Central memory CD4-positive, alpha-beta T cell (primary cell): ENCODE measurements at regions not wholly inside any gene's neighbourhood (a gene's known extent, or its start where the extent isn't known, plus 50 kb on each side); places are given as distances from the start of the nearest gene placed in this dataset.
A peak's percentile ranks its signal among the peaks of the same experiment; 100 is the strongest.
"Not testable (repeated sequence)": the region's sequence is repeated elsewhere in the genome, so short reads cannot be mapped to it uniquely, and the experiment has no call there.

Experiments
- DNase-seq: peaks from one replicate; pipeline ENCODE4 v3.0.0; 2022

DNA sequence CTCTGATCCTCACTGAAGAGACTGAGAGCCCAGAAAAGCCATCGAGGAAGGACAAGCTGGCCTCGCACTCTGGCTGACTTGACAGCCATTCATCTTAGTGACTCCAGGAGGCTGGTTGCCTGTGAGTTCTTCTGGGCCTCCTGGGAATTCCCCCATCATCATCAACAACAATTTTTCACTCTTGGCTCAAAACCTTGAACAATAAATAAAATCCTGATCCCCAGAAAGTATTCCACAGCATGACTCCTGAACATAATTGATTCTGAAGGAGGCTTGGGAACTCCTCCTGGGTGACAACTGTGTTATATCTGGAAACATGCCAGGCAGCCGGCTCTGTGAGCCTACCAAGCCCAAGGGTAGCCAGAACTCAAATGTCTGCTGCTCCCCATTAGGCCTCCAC is 188.6 kb downstream of the SHQ1 start:
- no peak for DNase-seq

DNA sequence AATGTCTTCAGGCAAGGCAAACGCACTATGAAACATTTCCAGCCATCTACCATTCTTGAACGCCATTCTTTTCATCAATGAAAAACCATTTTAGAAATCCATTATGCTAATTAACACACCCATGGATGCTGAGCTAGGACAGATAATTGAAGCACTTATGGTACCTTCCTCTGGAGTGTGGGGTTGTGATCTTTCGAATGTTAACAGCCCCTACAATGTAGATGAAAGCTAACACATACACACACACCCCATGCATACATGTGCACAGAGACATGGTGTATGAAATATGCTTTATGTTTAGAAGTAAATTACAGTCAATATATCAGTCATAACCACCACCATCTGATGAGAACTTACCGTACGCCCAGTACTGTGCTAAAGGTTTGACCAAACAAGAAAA is 189.1 kb downstream of the SHQ1 start:
- no peak for DNase-seq

DNA sequence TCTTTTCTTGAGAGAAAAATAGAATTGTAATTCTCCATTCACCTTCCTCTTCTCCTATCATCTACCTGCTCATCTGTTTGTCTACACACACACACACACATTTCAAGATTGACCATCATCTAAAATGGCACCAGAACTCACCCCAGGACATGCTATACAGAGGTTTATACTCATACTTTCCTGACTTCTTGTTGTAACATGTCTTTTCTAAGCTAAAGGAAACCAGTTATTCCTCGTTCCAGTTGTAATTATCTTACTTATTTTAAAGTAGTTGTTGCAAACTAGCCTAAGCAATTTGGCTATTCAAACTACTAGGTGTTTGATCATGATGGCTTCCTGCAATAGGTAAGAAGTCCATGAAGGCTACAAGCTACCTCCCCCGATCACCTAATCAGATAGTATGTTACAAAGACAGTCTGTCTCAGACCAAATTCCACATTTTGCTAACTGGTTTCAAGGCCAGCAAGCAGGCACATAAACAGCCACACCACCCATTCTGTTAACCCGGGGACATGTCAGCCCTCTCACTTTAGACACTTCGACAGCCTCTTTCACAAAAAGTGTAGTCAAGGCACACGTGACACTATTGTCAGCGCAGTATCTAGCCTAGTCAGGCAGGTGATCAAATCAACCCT is 189.7 kb downstream of the SHQ1 start:
- no peak for DNase-seq

DNA sequence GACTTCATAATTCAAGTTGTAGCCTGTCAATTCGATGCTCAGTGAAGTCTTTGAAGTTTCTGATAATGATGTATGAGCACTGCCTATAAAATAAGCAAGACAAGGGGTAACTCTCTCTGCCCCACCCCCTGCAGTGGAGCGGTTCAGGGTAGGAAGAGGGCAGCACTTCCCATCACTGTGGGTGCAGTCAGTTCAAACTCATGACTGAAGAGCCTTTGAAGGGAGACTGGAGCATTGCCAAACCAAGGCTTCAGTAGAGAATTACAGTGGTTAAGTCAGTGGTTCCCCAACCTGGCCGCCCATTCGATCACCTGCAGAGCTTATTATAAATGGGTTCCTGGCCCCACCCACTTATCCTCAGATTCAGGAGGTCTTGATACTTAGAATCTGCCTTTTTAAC is 190.6 kb downstream of the SHQ1 start:
- peak; percentile 60 for DNase-seq

DNA sequence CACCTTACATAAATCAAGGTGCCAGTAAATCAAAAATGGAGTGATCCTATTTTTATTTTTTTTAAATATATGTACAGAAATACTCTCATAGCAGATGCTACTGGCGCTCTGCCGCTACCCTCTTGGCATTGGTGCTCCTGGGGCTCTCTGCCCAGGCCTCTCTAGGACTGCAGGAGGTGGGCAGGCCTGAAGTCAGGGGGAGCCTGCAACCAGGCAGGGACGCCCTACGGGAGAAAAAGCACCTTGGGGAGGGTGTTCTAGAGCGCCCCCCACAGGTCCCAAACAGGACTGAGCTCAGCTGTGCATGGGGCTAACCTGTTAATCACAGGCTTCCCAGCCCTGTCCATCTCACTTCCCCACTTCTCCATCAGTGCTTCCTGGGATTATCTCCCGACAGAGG is 192.5 kb downstream of the SHQ1 start:
- no peak for DNase-seq

DNA sequence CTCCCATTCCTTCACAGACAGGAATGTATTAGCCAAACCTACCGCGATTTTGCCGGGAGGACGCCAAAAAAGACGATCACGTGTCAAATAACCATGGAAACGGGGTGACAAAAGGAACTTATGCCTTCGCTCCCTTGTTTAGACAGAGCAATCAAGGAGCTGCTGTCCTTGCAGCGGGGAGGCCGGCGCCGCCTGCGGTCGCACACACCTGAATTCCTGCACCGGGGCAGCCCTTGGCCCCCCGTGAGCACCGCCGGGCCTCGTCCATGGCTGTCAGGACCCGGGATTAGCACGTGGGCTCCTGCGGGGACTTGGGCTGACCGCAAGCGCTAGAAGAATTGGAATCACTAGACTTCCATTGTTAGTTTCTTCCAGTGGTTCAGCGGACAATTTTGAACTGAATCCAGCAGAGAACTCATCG is 193.1 kb downstream of the SHQ1 start:
- DNase-seq = no peak

DNA sequence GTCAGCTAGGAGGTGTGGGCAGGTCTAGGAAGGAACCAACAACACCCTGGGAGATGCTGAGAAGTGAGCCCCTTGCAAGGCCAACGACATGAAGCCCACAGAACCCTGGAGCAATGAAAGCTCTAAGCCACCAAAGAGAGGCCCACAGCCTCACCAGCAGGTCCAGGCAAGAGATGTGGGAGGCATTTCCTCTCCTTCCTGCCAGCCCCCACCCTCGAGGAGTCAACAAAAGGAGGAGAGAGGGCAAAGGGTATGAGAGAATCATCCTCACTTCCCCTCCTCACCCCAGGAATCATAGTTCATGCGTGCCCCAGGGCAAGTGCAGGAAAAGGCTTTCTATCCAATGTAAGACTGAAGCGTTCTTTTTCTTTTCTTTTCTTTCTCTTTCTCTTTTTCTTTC is 195.8 kb downstream of the SHQ1 start:
- DNase-seq = no peak

DNA sequence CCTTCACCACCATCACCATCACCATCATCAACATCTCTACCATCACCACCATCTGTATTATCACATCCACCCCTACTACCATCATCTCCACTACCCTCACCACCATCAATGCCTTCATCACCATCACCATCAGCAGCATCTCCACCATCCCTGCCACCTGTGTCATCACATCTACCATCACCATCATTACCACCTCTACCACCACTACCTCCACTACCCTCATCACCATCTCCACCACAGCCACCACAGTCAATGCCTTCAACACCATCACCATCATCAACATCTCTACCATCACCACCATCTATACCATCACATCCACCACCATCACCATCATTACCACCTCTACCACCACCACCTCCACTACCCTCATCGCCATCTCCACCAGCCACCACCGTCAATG is 196.7 kb downstream of the SHQ1 start:
- no peak for DNase-seq

DNA sequence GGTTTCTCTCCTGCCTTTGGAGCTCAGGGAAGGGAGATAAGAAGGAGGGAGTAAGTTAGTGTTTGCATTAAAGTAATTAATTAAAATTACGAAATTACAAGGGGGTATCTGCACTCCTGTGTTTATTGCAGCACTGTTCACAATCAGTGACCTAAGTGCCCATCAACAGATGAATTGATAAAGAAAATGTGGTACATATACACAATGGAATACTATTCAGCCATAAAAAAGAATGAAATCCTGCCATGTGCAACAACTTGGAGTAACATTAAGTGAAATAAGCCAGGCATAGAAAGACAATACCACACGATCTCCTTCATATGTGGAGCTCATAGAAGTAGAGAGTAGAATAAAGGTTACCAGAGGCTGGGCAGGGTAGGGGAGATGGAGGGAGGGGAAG is 202.0 kb downstream of the SHQ1 start:
- no peak for DNase-seq

DNA sequence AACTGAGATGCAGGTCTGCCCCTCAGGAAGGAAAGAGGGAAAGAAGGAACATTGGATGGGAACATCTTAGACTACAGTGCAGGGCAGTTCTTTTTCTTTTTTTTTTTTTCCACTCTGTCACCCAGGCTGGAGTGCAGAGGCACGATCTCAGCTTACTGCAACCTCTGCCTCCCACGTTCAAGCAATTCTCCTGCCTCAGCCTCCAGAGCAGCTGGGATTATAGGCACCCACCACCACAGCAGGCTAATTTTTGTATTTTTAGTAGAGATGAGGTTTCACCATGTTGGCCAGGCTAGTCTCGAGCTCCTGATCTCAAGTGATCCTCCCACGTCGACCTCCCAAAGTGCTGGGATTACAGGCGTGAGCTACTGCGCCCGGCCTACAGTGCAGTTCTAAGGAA is 204.6 kb downstream of the SHQ1 start:
- DNase-seq = not testable (repeated sequence)

DNA sequence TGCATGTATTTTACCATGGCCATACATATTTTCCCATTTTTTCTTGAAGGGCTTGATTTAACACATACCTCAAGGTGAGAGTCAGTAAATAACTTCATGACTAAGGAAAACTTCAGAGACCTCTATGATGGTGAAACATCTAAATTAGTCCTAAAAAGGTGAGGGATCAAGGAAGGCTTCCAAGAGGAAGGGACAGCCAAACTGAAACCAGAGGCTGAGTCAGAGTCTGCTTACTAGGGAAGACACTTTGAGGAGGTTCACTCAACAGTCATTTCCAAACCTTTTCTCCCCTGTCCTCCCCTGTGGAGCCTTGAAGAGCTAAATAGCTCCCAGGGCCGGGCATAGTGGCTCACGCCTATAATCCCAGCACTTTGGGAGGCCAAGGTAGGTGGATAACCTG is 206.6 kb downstream of the SHQ1 start:
- no peak for DNase-seq

DNA sequence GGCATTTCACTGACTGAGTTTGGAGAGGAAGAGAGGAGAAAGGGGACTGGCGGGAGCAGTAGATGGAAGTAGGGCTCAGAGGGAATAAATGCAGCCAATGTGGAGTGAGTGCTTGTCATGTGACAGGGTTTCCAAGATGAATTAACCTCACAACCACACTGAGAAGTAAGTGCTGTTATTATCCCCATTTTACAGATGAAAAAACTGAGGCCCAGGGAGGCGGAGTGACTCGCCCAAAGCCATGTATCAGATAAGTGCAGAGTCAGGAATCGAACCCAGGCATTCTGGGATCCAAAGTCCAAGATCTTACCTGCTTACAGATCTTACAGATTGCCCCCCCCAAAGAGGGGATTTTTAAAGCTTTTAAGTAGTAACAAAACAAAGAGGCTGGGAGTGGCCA is 207.2 kb downstream of the SHQ1 start:
- DNase-seq = no peak

DNA sequence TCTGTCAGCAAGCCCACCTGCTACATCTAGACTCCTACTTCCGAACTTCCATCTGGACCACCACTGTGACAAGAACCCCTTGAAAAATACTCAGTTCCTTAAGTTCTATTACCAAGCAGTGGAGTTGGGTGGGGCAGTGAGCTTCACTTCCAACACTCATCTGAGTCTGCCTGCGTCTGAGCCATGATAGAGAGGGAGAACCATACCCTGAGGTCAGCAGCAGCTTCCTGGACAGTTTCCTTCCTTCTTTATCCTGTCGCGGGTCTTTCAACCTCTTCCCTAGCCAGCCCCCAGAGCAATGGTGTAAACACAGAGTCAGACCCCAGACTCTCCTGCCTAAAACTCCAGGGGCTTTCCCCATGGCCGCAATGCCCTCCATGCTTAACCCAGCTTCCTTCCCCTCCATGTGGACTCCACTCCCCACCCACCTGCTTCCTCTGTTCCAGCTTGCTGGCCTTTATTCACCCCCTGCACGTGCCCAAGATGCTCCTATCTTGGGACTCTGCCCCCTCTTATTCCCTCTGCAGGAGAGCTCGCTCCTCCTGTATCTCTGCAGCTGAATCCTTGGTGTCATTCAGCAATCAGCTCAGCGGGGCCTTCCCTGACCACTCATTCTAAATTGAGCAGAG is 211.2 kb downstream of the SHQ1 start:
- no peak for DNase-seq

DNA sequence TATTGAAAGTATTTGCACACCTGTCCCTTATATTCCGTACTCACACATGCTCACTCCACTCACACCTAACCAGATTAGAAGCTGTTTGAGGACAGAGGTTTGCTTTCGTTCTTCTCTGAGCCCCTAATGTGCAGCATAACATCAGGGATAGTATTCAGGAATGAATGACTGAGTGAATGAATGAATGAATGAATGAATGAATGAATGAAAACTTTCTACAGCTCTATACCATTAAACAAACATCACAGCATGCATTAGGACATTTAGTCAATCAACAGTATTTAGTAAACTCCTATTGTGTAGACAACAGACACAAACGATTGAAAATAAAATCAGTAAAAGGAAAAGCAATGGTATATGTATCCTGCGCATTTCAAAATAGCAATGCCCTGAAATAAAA is 212.7 kb downstream of the SHQ1 start:
- no peak for DNase-seq

DNA sequence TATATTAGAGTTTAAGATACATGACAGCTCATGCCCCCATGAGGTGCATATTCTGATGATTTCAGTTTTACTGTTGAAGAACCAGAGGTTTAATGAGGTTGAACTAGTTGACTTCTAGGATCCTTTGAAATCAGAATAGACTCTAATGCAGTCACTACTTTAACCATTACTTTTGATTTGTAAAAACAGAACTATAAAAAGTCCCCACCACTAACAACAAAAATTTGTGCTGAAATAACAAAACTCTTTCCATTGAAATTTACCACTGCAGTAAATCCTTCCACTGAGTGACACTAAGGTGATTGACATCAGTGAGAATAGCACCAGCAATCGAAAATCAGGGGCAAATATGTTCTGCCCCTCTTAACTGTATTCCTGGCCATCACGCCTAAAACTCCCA is 214.1 kb downstream of the SHQ1 start:
- no peak for DNase-seq

DNA sequence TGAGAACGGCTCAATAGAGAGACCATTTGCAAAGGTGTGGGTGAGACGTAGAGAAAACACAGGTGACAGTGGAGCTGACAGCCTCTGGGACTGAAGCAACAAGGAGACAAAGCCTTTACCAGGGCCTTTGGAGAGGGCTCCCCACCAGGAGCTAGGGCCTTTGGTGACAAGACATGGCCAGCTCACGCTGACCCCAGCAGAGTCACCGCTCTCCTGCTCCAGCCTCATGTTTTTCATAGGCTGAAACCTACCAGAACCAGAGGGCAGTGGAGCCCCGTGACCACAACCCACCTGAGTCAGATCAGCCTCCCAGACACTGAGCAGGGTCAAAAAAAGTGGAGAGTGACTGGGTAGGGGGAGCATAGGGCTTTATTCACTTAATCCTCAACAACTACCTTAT is 214.7 kb downstream of the SHQ1 start:
- DNase-seq = no peak

DNA sequence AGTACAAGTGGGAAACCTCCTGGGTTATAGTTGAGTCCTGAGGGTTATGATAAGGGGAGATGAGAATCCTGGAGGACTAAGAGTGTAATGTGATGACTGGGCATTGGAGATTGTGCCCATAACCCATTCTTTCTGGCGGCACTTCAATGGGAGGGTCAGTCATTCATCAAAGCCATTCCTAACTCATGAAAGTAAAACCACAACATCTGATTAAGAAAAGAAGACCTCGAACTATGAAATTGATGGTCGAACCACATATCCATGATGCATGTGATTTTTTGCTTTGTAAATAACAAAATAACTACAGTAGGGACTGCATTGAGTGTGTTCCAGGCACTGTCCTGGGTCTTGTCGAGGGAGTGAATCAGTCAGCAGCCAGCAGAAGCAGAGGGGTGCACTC is 215.1 kb downstream of the SHQ1 start:
- DNase-seq = no peak

DNA sequence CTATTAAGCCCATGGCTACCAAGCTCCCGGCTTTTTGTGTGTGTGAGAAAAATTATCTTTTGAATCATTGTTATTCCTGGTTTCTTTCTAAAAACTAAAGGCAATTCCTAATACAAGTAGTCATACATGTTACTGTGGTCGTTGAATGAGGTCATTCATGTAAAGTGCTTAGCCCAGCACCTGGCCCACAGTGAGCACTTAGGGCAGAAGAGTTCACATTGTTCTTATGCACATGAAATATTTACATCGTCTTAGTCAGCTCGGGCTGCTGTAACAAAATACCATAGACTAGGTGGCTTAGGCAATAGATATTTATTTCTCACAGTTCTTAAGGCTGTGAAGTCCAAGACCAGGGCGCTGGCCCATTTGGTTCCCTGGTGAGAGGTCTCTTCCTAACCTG is 216.1 kb downstream of the SHQ1 start:
- no peak for DNase-seq

DNA sequence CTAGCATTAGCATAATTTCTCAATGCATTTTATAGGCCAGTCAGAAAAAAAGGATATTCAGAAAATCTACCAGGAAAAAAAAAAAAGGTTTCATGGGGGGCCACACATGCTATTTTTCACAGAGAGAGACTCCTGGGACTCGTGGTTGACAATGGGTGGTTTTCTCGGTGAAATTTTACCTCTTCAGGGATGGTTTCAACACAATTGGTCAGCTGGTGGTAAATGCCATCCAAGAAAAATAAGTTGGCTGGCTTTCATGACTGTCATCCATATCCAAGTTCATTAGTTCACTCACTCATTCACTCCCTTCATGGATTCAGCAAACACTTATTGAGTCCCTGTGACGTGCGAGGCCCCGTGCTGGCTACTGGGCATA is 217.3 kb downstream of the SHQ1 start:
- no peak for DNase-seq

DNA sequence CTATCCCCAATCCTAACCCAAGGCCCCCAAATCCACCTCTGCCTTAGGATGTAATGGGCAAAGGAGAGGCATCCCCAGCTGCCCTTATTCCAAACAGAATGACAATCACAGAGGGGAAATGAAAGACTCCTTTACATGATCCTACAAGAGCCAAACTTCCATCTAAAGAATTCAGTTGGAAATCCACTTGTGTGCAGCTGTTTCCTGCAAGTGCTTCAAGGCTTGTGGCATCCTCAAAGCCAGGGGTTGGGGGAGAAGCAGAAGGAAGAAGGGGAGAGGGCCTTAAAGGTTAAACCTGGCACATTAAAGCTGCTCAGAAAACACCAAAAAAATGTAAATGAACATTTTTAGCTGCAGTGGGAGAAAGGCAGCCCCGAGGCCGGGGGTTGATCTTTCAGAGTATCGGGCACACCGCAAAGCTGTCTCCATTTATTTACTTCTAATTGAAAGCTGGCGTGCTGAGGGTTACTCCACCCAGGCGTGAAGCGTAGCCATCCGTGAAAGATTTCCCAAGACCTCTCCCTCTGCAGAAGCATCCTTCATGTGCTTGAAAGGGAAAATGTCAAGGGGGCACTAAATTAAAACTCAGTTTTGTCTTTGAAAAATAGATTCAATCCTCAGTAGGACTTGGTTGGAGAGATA is 217.8 kb downstream of the SHQ1 start:
- DNase-seq = no peak

DNA sequence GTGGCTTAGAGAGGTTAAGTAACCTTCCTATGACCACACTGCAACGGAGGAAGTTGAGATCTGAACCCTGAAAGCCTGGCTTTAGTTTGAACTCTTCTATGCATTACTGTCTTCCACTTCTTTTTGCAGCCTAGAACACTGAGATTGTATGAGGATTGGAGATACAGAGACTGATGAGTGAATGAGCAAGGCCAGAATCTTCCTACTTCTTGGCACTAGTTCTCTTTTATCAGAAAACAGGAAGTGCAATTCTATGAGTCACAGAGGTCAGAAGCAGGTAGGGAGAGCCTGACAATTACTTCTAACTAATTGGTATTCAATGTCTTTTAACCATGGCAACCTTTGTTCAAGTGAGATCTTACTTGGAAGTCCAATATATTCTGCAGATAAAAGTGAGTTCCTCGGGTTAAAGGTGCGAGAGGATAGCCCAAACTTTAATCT is 219.0 kb downstream of the SHQ1 start:
- DNase-seq = no peak

DNA sequence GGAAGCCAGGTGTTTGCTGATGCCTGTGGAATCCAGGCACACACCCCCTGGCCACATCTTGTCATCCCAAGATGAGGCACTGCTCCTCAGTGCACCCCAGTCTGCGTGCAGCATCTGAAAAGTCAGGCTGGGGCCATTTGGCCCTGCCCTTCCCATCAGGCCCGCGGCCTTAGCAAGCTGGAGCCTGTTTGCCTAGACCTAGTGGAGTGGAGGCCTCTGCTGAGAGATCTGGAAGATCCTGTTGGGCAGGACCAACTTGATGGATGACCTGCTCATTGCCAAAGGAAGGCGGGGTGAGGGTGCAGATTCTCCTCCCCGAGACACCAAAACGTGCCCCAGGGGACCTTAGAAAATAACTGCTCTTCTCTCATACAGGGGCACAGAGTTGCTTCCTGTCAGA is 220.2 kb downstream of the SHQ1 start:
- no peak for DNase-seq

DNA sequence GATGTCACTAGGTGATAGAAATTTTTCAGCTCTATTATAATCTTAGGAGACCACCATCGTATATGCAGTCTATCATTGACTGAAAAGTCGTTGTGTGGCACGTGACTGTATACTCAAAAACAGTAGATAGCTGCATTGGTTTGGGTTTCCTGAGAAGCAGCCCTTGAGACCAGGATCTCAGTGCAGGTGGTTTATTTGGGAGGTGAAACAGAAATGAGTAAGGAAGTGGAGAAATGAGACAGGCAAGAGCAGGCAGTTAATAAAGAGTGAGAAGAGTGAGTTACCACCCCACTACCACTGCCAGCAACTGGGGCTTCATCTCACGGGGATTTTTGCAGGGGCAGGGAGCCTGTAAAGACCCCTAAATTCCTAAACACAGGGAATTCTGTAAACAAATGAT is 221.0 kb downstream of the SHQ1 start:
- DNase-seq = no peak

DNA sequence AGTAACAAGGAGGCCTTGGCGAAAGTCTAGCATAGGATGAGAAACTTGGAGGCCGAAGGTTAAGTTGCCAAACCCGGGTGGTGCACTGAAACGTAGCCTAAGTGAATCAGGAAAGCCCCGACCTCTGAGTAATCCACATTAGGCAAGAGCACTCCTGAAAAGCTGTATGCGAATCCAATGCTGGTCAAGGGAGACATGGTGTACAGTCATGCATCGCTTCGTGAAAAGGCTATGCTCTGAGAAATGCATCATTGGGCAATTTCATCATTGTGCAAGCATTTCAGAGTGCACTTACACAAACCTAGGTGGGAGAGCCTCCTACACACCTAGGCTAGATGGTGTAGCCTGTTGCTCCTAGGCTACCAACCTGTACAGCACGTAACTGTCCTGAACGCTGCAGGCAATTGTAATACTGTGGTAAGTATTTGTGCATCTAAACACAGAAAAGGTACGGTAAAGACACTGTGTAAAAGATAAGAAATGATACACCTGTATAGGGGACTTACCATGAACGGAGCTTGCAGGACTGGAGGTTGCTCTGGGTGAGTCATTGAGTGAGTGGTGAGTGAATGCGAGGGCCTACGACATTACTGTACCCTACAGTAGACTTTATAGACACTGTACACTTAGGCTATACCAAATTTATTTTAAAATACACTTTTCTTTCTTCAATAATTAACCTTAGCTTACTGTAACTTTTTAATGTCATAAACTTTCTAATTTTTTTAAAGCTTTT is 222.5 kb downstream of the SHQ1 start:
- DNase-seq = no peak
